Neural cell (in vitro differentiated cells): ENCODE measurements at regions not wholly inside any gene's neighbourhood (a gene's known extent, or its start where the extent isn't known, plus 50 kb on each side); places are given as distances from the start of the nearest gene placed in this dataset.

Experiments used
- H2AFZ ChIP-seq: fragments of 200-600, 300-800 bp; sonication (generic), shearing (Covaris generic); 2 replicates; pipeline ENCODE4 v1.6.0; 2014; ENCODE audit warnings: low read depth, mild to moderate bottlenecking, antibody characterized with exemption, low read length, moderate library complexity
- H3F3A ChIP-seq: fragments of 200-600 bp; shearing (Covaris generic); 2 replicates; pipeline ENCODE4 v1.6.1; 2016; ENCODE audit warnings: mild to moderate bottlenecking, moderate library complexity, mixed read lengths, antibody characterized with exemption, low read length; ENCODE audit not compliant: insufficient read depth, poor library complexity, severe bottlenecking
- H3K27ac ChIP-seq: fragments of 200-600, 300-800 bp; sonication (generic), shearing (Covaris generic); 2 replicates; pipeline ENCODE4 v1.5.1; 2014; ENCODE audit warnings: mild to moderate bottlenecking, low read length, moderate library complexity
- H3K27me3 ChIP-seq: fragments of 300-800, 200-600 bp; sonication (generic), shearing (Covaris generic); 2 replicates; pipeline ENCODE4 v1.6.0; 2014; ENCODE audit warnings: mild to moderate bottlenecking, low read depth, low read length, moderate library complexity; ENCODE audit not compliant: insufficient read depth
- H3K36me3 ChIP-seq: fragments of 300-800, 200-600 bp; sonication (generic), shearing (Covaris generic); 2 replicates; pipeline ENCODE4 v1.5.1; 2014; ENCODE audit warnings: mild to moderate bottlenecking, antibody characterized with exemption, low read length, moderate library complexity; ENCODE audit not compliant: insufficient read depth
- H3K4me2 ChIP-seq: fragments of 300-800, 200-600 bp; sonication (generic), shearing (Covaris generic); 2 replicates; pipeline ENCODE4 v1.6.0; 2014; ENCODE audit warnings: mild to moderate bottlenecking, low read length
- H3K4me3 ChIP-seq: fragments of 300-800, 200-600 bp; sonication (generic), shearing (Covaris generic); 2 replicates; pipeline ENCODE4 v1.5.1; 2014; ENCODE audit warnings: mild to moderate bottlenecking, low read length, moderate library complexity
- H3K79me2 ChIP-seq: fragments of 200-600 bp; shearing (Covaris generic); replicated peaks from 2 replicates; pipeline ENCODE4 v1.6.0; 2014; ENCODE audit warnings: mild to moderate bottlenecking, low read length, moderate library complexity; ENCODE audit not compliant: insufficient read depth
- H3K9ac ChIP-seq: fragments of 300-800, 200-600 bp; sonication (generic), shearing (Covaris generic); 2 replicates; pipeline ENCODE4 v1.6.1; 2016; ENCODE audit warnings: mild to moderate bottlenecking, low read length, mixed read lengths
- H3K9me2 ChIP-seq: fragments of 200-600 bp; shearing (Covaris generic); 2 replicates; pipeline ENCODE4 v1.6.1; 2016; ENCODE audit warnings: mild to moderate bottlenecking, low read length, mixed read lengths; ENCODE audit not compliant: insufficient read depth
- H3K9me3 ChIP-seq: fragments of 200-600, 300-800 bp; sonication (generic), shearing (Covaris generic); 2 replicates; pipeline ENCODE4 v1.6.1; 2016; ENCODE audit warnings: mild to moderate bottlenecking, mixed run types, low read length, moderate library complexity, mixed read lengths
- H4K20me1 ChIP-seq: fragments of 200-600 bp; shearing (Covaris generic); 2 replicates; pipeline ENCODE4 v1.6.1; 2016; ENCODE audit warnings: mild to moderate bottlenecking, mixed run types; ENCODE audit not compliant: insufficient read depth
- EP300 ChIP-seq: fragments of 450-650 bp; conservative IDR thresholded peaks from 2 replicates; pipeline ENCODE4 v1.6.1; 2014; ENCODE audit warnings: antibody characterized with exemption, mild to moderate bottlenecking, moderate library complexity; ENCODE audit not compliant: poor library complexity, severe bottlenecking
- EZH2 ChIP-seq: fragments of 200-600, 300-800 bp; shearing (Covaris generic), sonication (generic); IDR thresholded peaks from 2 replicates; pipeline ENCODE4 v1.6.1; 2014; ENCODE audit warnings: antibody characterized with exemption, low read length, borderline replicate concordance, mild to moderate bottlenecking; ENCODE audit not compliant: insufficient read depth, poor library complexity, severe bottlenecking
- MXI1 ChIP-seq: fragments of 450-650 bp; conservative IDR thresholded peaks from 2 replicates; pipeline ENCODE4 v1.6.1; 2014; ENCODE audit warnings: antibody characterized with exemption, mild to moderate bottlenecking; ENCODE audit not compliant: poor library complexity, severe bottlenecking
- POLR2AphosphoS5 ChIP-seq: IDR thresholded peaks from 2 replicates; pipeline ENCODE4 v1.6.1; 2012
- RAD21 ChIP-seq: fragments of 450-650 bp; conservative IDR thresholded peaks from 2 replicates; pipeline ENCODE4 v1.6.1; 2014; ENCODE audit warnings: antibody characterized with exemption, mild to moderate bottlenecking, moderate library complexity
- TAF1 ChIP-seq: IDR thresholded peaks from 2 replicates; pipeline ENCODE4 v1.6.1; 2012; ENCODE audit warnings: low read depth
- TF ChIP-seq, protein P1 (sequence below): fragments of 450-650 bp; IDR thresholded peaks from 2 replicates; pipeline ENCODE4 v1.5.1; 2014; ENCODE audit warnings: antibody characterized with exemption, mild to moderate bottlenecking, moderate library complexity; ENCODE audit not compliant: poor library complexity, severe bottlenecking
- TF ChIP-seq, protein P2 (sequence below): IDR thresholded peaks from 2 replicates; pipeline ENCODE4 v1.6.1; 2012; ENCODE audit warnings: borderline replicate concordance

DNA sequence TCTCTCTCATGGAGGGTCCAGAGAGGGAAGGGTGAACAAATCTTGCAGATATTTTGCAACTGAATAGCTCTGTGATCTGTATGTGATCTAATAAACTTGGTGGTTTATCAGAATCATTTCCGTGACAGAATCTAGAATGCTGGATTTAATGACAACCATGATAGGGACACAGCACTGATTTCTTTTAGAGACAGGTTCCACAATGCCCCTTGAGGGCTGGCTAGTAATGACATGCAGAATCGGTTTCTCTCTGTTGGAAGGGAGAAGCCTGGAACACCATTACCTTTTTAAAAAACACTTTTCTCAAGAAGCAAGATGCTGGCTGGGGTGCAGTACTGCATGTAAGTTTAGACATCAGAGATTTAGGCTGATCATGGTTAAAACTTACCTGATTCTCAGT, 313.4 kb downstream of the CDH26 start:
- Histone ChIP-seq H3K4me2 (no peak overlapping the region), H3K27ac (no peak overlapping the region), H3K4me3 (no peak overlapping the region), H3F3A (no peaks in the 10 kb centered on the region), H3K9ac (no peak overlapping the region), H3K9me3 (no peaks in the 10 kb centered on the region), H2AFZ (no peak overlapping the region), H3K36me3 (no peaks in the 10 kb centered on the region), H4K20me1 (no peaks in the 10 kb centered on the region), H3K79me2 (no peaks in the 10 kb centered on the region), H3K9me2 (no peaks in the 10 kb centered on the region), H3K27me3 (no peaks in the 10 kb centered on the region)
- no peak for TF ChIP-seq MXI1
- TF ChIP-seq RAD21 = no peak
- no peak for TF ChIP-seq EP300
- TF ChIP-seq, protein P1, sequence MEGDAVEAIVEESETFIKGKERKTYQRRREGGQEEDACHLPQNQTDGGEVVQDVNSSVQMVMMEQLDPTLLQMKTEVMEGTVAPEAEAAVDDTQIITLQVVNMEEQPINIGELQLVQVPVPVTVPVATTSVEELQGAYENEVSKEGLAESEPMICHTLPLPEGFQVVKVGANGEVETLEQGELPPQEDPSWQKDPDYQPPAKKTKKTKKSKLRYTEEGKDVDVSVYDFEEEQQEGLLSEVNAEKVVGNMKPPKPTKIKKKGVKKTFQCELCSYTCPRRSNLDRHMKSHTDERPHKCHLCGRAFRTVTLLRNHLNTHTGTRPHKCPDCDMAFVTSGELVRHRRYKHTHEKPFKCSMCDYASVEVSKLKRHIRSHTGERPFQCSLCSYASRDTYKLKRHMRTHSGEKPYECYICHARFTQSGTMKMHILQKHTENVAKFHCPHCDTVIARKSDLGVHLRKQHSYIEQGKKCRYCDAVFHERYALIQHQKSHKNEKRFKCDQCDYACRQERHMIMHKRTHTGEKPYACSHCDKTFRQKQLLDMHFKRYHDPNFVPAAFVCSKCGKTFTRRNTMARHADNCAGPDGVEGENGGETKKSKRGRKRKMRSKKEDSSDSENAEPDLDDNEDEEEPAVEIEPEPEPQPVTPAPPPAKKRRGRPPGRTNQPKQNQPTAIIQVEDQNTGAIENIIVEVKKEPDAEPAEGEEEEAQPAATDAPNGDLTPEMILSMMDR = peak; percentile 44

DNA sequence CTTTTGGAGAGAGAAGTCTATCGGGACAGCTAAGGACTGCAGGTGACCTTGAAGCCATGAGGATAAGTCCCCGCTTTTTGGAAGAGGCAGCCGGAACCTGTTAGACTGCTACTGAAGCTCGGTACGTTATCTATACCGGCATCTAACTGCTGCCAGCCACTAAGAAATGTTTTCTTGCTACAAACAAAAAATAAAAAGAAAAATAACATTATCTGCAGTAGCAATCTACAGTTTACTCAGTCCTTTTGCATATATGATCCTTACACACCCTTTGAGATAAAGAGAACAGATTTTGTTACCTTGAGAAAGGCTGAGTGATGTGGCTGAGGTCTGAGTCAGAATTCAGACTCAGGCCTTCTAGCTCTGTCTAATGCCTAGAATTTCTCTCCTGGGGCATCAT, 314.6 kb downstream of the CDH26 start:
- no peaks in the 10 kb centered on the region for H3K36me3 ChIP-seq
- H2AFZ ChIP-seq = no peak overlapping the region
- H3K4me2 ChIP-seq = no peak overlapping the region
- H3F3A ChIP-seq = no peaks in the 10 kb centered on the region
- no peaks in the 10 kb centered on the region for H3K79me2 ChIP-seq
- no peak for TF ChIP-seq TAF1
- TF ChIP-seq, protein P1 = no peak
- TF ChIP-seq RAD21 = no peak
- no peak for TF ChIP-seq EP300
- TF ChIP-seq EZH2 = no peak
- TF ChIP-seq, protein P2, sequence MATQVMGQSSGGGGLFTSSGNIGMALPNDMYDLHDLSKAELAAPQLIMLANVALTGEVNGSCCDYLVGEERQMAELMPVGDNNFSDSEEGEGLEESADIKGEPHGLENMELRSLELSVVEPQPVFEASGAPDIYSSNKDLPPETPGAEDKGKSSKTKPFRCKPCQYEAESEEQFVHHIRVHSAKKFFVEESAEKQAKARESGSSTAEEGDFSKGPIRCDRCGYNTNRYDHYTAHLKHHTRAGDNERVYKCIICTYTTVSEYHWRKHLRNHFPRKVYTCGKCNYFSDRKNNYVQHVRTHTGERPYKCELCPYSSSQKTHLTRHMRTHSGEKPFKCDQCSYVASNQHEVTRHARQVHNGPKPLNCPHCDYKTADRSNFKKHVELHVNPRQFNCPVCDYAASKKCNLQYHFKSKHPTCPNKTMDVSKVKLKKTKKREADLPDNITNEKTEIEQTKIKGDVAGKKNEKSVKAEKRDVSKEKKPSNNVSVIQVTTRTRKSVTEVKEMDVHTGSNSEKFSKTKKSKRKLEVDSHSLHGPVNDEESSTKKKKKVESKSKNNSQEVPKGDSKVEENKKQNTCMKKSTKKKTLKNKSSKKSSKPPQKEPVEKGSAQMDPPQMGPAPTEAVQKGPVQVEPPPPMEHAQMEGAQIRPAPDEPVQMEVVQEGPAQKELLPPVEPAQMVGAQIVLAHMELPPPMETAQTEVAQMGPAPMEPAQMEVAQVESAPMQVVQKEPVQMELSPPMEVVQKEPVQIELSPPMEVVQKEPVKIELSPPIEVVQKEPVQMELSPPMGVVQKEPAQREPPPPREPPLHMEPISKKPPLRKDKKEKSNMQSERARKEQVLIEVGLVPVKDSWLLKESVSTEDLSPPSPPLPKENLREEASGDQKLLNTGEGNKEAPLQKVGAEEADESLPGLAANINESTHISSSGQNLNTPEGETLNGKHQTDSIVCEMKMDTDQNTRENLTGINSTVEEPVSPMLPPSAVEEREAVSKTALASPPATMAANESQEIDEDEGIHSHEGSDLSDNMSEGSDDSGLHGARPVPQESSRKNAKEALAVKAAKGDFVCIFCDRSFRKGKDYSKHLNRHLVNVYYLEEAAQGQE = no peak
- no peak for TF ChIP-seq POLR2AphosphoS5
- H4K20me1 ChIP-seq = no peaks in the 10 kb centered on the region
- no peak overlapping the region for H3K9ac ChIP-seq
- no peak overlapping the region for H3K4me3 ChIP-seq
- no peaks in the 10 kb centered on the region for H3K27me3 ChIP-seq
- H3K9me3 ChIP-seq = no peaks in the 10 kb centered on the region
- no peak overlapping the region for H3K27ac ChIP-seq
- no peaks in the 10 kb centered on the region for H3K9me2 ChIP-seq
